ENCODE measurements at regions not wholly inside any gene's neighbourhood (a gene's known extent, or its start where the extent isn't known, plus 50 kb on each side); places are given as distances from the start of the nearest gene placed in this dataset.

DNA sequence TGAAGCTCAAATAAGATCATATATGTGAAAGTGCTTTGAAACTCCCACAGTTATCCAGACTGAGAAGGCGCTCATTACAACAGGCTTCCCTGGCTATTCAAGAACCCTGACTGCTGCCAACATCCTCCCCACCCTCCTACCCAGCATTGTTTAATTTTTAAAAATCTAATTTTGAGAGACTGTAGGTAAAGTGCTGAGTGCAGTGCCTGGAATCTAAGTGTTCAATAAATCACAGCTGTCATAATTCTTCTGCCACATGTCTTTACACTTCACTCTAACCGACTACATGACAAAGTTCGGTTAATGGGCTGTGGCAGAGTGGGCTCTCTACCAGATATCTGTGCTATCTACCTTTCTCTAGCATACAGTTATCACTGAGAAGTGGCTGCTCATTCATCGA is 255.6 kb upstream of the C9orf72 start:
- no peaks in the 10 kb centered on the region for H3K4me1 ChIP-seq (ENCODE audit: insufficient read depth, low read length)
- WGBS (ENCODE audit: low lambda C conversion rate) = 49% methylated on average over 4 of the region's 4 CpGs
- intact Hi-C loops (cut with micrococcal nuclease; ENCODE audit: unreplicated experiment) = no loop called here
- ATAC-seq = no peak
- no peak for DNase-seq (ENCODE audit: low spot score)
- FAIRE-seq = no peak
- no peaks in the 10 kb centered on the region for H3K27me3 ChIP-seq (ENCODE audit: control insufficient read depth in 1 of 2, insufficient read depth in 2 of 2, low read length in 2 of 2)
- H3K4me2 ChIP-seq (ENCODE audit: low read depth, low read length) = no peak overlapping the region
- POLR2A ChIA-PET = no interaction called here
- in situ Hi-C loops (cut with HindIII; ENCODE audit: extremely low pct_ligation_motif_present, low pct_unique_long_range_greater_than_20kb) = no loop called here
- H3K27ac ChIP-seq (ENCODE audit: extremely low read length, insufficient read depth, low read length) = no peak overlapping the region
- H4K20me1 ChIP-seq (ENCODE audit: insufficient read depth, low read length) = no peaks in the 10 kb centered on the region
- H2AFZ ChIP-seq (ENCODE audit: low read length) = no peak overlapping the region
- no peaks in the 10 kb centered on the region for H3K36me3 ChIP-seq (replicated peaks in 1 of 2; ENCODE audit: control insufficient read depth in 1 of 2, insufficient read depth in 2 of 2, low read length in 2 of 2)
- H3K9me3 ChIP-seq (ENCODE audit: low read length) = no peaks in the 10 kb centered on the region
- no peak overlapping the region for H3K4me3 ChIP-seq (replicated peaks in 1 of 3; ENCODE audit: insufficient read depth in 1 of 3, low read depth in 2 of 3, low read length in 3 of 3)
- H3K79me2 ChIP-seq (ENCODE audit: insufficient read depth, low read length) = no peaks in the 10 kb centered on the region
- CTCF ChIA-PET (ENCODE audit: low intra/inter-chr PET ratio, low total read pairs) = no interaction called here
- H3K9ac ChIP-seq (ENCODE audit: insufficient read depth, low read depth, low read length) = no peak overlapping the region
- BruUV-seq (replicated peaks) = no TSS peak
- no peak for TF ChIP-seq ATF6 (CRISPR knock-in tag; conservative IDR thresholded peaks at IDR 0.05)
- TF ChIP-seq U2AF2 (IDR thresholded peaks at IDR 0.05; ENCODE audit: low read depth, low read length) = no peak
- TF ChIP-seq ZNF251 (CRISPR knock-in tag; IDR thresholded peaks at IDR 0.05) = no peak
- TF ChIP-seq, protein P1, sequence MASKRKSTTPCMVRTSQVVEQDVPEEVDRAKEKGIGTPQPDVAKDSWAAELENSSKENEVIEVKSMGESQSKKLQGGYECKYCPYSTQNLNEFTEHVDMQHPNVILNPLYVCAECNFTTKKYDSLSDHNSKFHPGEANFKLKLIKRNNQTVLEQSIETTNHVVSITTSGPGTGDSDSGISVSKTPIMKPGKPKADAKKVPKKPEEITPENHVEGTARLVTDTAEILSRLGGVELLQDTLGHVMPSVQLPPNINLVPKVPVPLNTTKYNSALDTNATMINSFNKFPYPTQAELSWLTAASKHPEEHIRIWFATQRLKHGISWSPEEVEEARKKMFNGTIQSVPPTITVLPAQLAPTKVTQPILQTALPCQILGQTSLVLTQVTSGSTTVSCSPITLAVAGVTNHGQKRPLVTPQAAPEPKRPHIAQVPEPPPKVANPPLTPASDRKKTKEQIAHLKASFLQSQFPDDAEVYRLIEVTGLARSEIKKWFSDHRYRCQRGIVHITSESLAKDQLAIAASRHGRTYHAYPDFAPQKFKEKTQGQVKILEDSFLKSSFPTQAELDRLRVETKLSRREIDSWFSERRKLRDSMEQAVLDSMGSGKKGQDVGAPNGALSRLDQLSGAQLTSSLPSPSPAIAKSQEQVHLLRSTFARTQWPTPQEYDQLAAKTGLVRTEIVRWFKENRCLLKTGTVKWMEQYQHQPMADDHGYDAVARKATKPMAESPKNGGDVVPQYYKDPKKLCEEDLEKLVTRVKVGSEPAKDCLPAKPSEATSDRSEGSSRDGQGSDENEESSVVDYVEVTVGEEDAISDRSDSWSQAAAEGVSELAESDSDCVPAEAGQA (IDR thresholded peaks at IDR 0.05; ENCODE audit: low read depth) = no peak
- TF ChIP-seq, protein P1 (CRISPR knock-in tag; IDR thresholded peaks at IDR 0.05; ENCODE audit: borderline replicate concordance) = no peak
- no peak for TF ChIP-seq POLR2AphosphoS2 (IDR thresholded peaks at IDR 0.05; ENCODE audit: low read depth, low read length)
- TF ChIP-seq SALL1 (CRISPR knock-in tag; IDR thresholded peaks at IDR 0.05) = no peak
- no peak for TF ChIP-seq YEATS4 (CRISPR knock-in tag; IDR thresholded peaks at IDR 0.05; ENCODE audit: borderline replicate concordance)
- no peak for TF ChIP-seq JUND (CRISPR knock-in tag; IDR thresholded peaks at IDR 0.05)
- TF ChIP-seq MAX (IDR thresholded peaks at IDR 0.05) = no peak
- no peak for TF ChIP-seq SIN3B (IDR thresholded peaks at IDR 0.05; ENCODE audit: low read length)
- TF ChIP-seq FIP1L1 (IDR thresholded peaks at IDR 0.05; ENCODE audit: borderline replicate concordance, insufficient read depth, low read depth, low read length) = no peak
- TF ChIP-seq ZNF891 (CRISPR knock-in tag; IDR thresholded peaks at IDR 0.05) = no peak
- no peak for TF ChIP-seq ZNF235 (CRISPR knock-in tag; IDR thresholded peaks at IDR 0.05; ENCODE audit: borderline replicate concordance)
- TF ChIP-seq, protein P2, sequence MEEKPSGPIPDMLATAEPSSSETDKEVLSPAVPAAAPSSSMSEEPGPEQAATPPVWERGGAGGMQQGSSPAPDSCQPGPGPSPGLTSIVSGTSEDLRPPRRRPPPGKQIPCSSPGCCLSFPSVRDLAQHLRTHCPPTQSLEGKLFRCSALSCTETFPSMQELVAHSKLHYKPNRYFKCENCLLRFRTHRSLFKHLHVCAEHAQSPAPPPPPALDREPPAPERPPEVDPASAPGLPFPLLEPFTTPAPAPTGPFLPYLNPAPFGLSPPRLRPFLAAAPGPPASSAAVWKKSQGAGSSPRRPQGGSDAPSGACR (CRISPR knock-in tag; IDR thresholded peaks at IDR 0.05) = no peak
- TF ChIP-seq, protein P3, sequence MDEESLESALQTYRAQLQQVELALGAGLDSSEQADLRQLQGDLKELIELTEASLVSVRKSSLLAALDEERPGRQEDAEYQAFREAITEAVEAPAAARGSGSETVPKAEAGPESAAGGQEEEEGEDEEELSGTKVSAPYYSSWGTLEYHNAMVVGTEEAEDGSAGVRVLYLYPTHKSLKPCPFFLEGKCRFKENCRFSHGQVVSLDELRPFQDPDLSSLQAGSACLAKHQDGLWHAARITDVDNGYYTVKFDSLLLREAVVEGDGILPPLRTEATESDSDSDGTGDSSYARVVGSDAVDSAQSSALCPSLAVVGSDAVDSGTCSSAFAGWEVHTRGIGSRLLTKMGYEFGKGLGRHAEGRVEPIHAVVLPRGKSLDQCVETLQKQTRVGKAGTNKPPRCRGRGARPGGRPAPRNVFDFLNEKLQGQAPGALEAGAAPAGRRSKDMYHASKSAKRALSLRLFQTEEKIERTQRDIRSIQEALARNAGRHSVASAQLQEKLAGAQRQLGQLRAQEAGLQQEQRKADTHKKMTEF (CRISPR knock-in tag; IDR thresholded peaks at IDR 0.05) = no peak
